ENCODE measurements at regions not wholly inside any gene's neighbourhood (a gene's known extent, or its start where the extent isn't known, plus 50 kb on each side); places are given as distances from the start of the nearest gene placed in this dataset.
"Not testable (repeated sequence)": the region's sequence is repeated elsewhere in the genome, so short reads cannot be mapped to it uniquely, and the experiment has no call there.

DNA sequence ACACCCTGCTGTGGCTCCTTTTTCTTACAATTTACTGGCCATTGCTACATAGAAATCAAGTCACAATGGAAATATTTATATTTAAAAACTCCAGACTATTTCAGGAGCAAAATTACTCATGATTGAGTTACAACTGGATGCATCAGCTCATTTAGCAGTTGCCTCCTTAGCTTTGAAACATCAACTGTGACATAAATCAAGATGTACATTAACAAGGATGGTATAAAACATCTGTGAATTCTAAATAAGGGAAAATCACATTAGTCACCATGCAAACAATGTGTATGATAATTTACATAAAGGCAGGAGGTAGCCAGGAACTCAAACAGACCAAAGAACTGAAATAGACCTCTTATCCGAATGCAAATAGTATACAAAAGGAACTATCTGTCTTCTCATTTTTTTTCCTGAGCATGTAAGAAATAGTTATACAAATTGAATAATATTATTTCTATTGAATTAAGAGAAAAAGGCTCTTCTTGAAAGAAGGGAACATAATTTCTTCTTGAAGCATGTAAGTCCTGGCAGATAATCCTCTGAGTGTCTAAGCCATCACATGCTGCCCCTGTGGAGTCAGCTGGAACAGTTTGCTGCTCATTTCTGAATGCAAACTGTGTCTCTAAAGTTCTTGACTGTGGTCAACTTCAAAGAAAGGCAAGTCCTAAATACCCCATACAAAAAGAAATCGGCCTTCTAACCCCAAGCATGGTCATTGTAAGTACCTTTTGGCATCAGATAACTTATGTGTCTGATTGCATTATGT, 151.2 kb downstream of the NAA11 start:
- H3K27ac ChIP-seq (ENCODE audit: low read length), result no peak overlapping the region

DNA sequence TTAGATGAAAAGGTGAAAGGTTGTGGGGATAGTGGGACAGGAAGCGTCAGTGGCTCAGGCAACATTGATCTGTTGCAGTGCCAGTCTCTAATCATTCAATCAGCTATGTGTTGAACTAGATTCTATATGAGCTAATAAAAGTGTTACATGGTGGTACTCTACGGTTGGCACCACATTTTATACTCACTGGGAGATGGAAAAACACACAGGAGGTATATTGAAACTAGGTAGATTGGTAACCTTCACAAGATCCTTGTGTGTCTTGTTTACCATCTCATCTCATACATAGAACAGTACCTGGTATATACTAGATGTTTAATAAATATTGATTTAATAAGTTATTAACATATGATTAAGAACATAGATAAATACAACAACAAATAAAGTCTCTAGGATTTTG, 152.7 kb downstream of the NAA11 start:
- H3K27me3 ChIP-seq (ENCODE audit: control insufficient read depth, insufficient read depth, low read length), result no peaks in the 10 kb centered on the region
- H3K9me3 ChIP-seq (ENCODE audit: control insufficient read depth, low read depth, low read length), result no peaks in the 10 kb centered on the region
- H3K9ac ChIP-seq (ENCODE audit: low read length), result no peak overlapping the region
- H3K36me3 ChIP-seq (ENCODE audit: control insufficient read depth, low read depth, low read length), result no peaks in the 10 kb centered on the region
- no peaks in the 10 kb centered on the region for H3K4me1 ChIP-seq (ENCODE audit: control insufficient read depth, low read depth, low read length)
- H3K27ac ChIP-seq (ENCODE audit: low read length), result no peak overlapping the region
- no peak overlapping the region for H3K4me3 ChIP-seq (ENCODE audit: low read length)

More for the DNA sequence above, 151.2 kb downstream of the NAA11 start:
- Histone ChIP-seq H3K36me3 (ENCODE audit: control insufficient read depth, low read depth, low read length) (no peaks in the 10 kb centered on the region), H3K9ac (ENCODE audit: low read length) (no peak overlapping the region), H3K4me3 (ENCODE audit: low read length) (no peak overlapping the region), H3K4me1 (ENCODE audit: control insufficient read depth, low read depth, low read length) (no peaks in the 10 kb centered on the region), H3K9me3 (ENCODE audit: control insufficient read depth, low read depth, low read length) (no peaks in the 10 kb centered on the region), H3K27me3 (ENCODE audit: control insufficient read depth, insufficient read depth, low read length) (no peaks in the 10 kb centered on the region)

DNA sequence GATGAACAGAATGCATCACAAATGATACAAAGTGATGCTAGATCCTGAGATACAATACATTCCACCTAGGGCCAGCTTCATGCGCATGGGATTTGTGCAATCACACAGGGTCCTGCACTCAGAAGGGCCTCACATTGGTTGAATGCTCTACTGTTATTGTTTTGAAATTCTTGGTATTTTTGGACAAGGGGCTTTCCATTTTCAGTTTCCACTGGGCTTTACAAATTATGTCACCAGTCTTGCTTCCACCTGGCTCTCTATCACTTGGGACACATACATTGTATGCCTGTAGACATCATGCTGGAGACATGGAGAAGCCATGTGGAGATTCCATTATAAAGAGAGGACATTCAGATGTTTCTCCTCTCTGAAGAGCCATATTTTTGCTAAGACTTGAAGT, 155.8 kb downstream of the NAA11 start:
- H3K9me3 ChIP-seq (ENCODE audit: control insufficient read depth, low read depth, low read length), result no peaks in the 10 kb centered on the region
- no peaks in the 10 kb centered on the region for H3K27me3 ChIP-seq (ENCODE audit: control insufficient read depth, insufficient read depth, low read length)
- H3K9ac ChIP-seq (ENCODE audit: low read length), result no peak overlapping the region
- H3K4me3 ChIP-seq (ENCODE audit: low read length), result no peak overlapping the region
- no peak overlapping the region for H3K27ac ChIP-seq (ENCODE audit: low read length)
- H3K4me1 ChIP-seq (ENCODE audit: control insufficient read depth, low read depth, low read length), result no peaks in the 10 kb centered on the region
- no peaks in the 10 kb centered on the region for H3K36me3 ChIP-seq (ENCODE audit: control insufficient read depth, low read depth, low read length)

DNA sequence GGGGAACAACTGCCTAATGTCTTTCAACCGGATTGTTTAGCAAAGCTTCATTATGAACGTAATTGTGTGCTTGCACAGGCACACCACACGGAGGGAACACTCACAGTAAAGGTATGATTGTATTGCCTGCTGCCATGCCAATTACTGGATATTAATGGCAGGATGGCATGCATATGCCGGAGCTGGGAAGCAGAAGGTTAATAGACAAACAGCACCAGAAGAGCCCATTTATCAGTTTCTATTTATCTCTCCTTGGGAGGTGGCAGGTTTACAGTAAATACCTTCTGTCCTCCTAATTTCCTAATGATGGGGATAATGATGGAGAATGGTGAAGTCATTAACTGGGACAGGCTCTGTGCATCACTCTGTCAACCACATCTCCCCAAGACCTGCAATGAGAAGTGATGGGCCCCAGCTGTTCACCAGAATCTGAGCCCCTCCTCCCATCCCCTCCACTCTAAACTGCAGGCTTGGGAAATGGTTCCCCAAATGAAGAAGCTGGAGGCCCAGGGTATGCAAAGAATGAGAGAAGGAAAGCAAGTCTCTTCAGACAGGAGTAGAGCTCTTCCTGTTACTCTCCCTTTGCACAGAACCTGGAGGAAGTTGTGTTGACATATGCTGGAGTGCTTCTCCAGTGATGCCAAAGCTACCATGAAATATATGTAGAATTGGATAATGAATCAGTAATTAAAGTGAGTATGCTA, 160.8 kb downstream of the NAA11 start:
- Histone ChIP-seq H3K27me3 (ENCODE audit: control insufficient read depth, insufficient read depth, low read length) (no peaks in the 10 kb centered on the region), H3K9me3 (ENCODE audit: control insufficient read depth, low read depth, low read length) (no peaks in the 10 kb centered on the region), H3K9ac (ENCODE audit: low read length) (no peak overlapping the region), H3K4me1 (ENCODE audit: control insufficient read depth, low read depth, low read length) (no peaks in the 10 kb centered on the region), H3K36me3 (ENCODE audit: control insufficient read depth, low read depth, low read length) (no peaks in the 10 kb centered on the region), H3K4me3 (ENCODE audit: low read length) (no peak overlapping the region), H3K27ac (ENCODE audit: low read length) (no peak overlapping the region)

DNA sequence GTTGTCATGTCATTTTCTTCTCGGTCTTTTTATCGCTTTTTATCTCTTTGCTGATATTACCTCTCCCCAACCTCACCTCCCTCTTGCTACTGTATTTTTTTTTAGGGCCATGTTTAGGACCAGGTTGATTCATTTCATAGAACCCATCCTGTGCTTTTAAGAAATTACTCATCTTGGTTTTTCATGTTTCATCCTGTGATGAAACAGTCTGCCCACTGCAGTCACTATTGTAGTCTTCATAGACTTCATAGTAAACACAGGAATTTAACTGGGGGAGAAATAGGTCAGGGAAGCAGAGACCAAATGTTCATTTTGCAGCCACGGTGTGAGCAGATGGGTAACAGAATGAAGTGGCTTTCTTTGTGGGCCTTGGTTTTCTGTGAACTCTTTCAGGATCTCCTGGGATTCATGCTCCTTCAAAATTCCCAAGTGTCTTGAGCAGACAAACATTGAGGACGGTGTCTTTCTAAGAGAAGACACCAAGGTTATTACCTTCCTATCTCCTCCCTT, 161.8 kb downstream of the NAA11 start:
- Histone ChIP-seq H3K36me3 (ENCODE audit: control insufficient read depth, low read depth, low read length) (no peaks in the 10 kb centered on the region), H3K27ac (ENCODE audit: low read length) (no peak overlapping the region), H3K27me3 (ENCODE audit: control insufficient read depth, insufficient read depth, low read length) (no peaks in the 10 kb centered on the region), H3K4me1 (ENCODE audit: control insufficient read depth, low read depth, low read length) (no peaks in the 10 kb centered on the region), H3K4me3 (ENCODE audit: low read length) (no peak overlapping the region), H3K9me3 (ENCODE audit: control insufficient read depth, low read depth, low read length) (no peaks in the 10 kb centered on the region), H3K9ac (ENCODE audit: low read length) (no peak overlapping the region)

DNA sequence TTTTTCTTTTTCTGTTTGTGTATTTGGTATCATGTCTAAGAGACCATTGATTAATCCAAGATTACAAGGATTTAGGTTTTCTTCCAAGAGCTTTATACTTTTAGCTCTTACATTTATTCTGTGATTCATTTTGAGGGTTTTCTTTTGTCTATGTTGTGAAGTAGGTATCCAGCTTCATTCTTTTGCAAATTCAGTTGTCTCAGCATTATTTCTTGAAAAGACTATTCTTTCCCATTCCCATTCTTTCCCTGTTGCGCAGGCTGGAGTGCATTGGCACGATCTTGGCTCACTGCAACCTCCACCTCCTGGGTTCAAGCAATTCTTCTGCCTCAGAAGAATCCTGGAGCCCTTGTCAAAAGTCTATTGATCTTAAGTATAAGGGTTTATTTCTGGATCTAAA, 164.9 kb downstream of the NAA11 start:
- Histone ChIP-seq H3K4me1 (ENCODE audit: control insufficient read depth, low read depth, low read length) (no peaks in the 10 kb centered on the region), H3K27ac (ENCODE audit: low read length) (no peak overlapping the region), H3K27me3 (ENCODE audit: control insufficient read depth, insufficient read depth, low read length) (no peaks in the 10 kb centered on the region), H3K36me3 (ENCODE audit: control insufficient read depth, low read depth, low read length) (no peaks in the 10 kb centered on the region), H3K9me3 (ENCODE audit: control insufficient read depth, low read depth, low read length) (no peaks in the 10 kb centered on the region), H3K4me3 (ENCODE audit: low read length) (no peak overlapping the region), H3K9ac (ENCODE audit: low read length) (no peak overlapping the region)

DNA sequence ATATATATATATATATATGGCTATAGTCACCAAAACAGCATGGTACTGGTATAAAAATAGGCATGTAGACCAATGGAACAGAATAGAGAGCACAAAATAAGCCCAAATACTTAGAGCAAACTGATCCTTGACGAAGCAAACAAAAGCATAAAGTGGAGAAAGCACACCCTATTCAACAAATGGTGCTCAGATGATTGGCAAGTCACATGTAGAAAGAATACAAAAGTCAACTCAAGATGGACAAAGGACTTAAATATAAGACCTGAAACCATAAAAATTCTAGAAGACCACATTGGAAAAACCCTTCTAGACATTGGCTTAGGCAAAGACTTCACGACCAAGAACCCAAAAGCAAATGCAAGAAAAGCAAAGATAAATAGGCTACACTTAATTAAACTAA, 167.2 kb downstream of the NAA11 start:
- H3K27ac ChIP-seq (ENCODE audit: low read length); H3K4me1 ChIP-seq (ENCODE audit: control insufficient read depth, low read depth, low read length); H3K4me3 ChIP-seq (ENCODE audit: low read length); H3K9ac ChIP-seq (ENCODE audit: low read length); H3K27me3 ChIP-seq (ENCODE audit: control insufficient read depth, insufficient read depth, low read length); H3K36me3 ChIP-seq (ENCODE audit: control insufficient read depth, low read depth, low read length); H3K9me3 ChIP-seq (ENCODE audit: control insufficient read depth, low read depth, low read length): not testable (repeated sequence)

DNA sequence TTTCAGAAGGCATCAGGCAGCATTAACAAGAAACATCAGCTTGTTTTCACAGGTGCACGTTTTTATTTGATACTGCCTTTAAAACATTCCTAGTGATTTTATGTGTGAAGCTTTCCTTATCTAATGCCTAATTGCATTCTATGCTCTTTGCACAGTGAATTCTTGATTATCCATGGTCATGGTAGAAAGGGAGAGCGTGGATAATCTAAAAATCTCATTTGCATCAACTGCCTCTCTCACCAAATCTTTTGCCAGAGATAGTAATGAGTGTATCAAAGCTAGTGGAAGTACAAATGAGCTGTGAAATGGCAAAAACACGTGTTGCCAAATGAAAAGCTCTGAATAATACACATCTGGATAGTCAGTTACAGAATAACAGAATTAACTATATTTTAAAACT, 170.5 kb downstream of the NAA11 start:
- Histone ChIP-seq H3K9me3 (ENCODE audit: control insufficient read depth, low read depth, low read length) (no peaks in the 10 kb centered on the region), H3K9ac (ENCODE audit: low read length) (no peak overlapping the region), H3K36me3 (ENCODE audit: control insufficient read depth, low read depth, low read length) (no peaks in the 10 kb centered on the region), H3K4me3 (ENCODE audit: low read length) (no peak overlapping the region), H3K4me1 (ENCODE audit: control insufficient read depth, low read depth, low read length) (no peaks in the 10 kb centered on the region), H3K27ac (ENCODE audit: low read length) (no peak overlapping the region), H3K27me3 (ENCODE audit: control insufficient read depth, insufficient read depth, low read length) (no peaks in the 10 kb centered on the region)

DNA sequence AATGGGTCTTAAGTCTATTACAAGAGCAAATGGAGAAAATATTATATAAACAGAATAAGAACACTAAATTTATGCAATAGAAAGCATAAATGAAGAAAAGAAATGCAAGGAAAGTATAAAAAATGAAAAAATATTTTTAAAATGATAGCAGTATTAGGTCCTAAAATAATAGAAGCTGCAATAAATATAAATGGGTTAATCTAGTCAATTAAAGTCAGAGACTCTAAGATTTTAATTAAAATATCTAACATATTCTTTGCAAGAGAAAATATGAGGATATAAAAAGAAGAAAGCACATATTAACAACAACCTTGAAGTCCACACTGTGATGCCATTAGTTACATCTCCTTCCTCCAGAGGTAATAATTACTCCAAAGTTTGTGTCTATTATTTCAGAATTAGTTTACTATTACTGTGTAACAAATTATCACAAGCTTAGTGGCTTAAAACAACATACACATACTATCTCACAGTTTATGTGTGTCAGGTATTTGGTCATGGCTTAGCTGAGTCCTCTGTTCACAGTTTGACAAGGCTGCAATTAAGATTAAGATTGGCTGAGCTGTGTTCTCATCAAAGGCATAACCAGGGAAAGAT, 174.9 kb downstream of the NAA11 start:
- H3K4me3 ChIP-seq (ENCODE audit: low read length), result no peak overlapping the region
- H3K9me3 ChIP-seq (ENCODE audit: control insufficient read depth, low read depth, low read length), result no peaks in the 10 kb centered on the region
- H3K4me1 ChIP-seq (ENCODE audit: control insufficient read depth, low read depth, low read length), result peaks cover 3% of the 10 kb centered on the region
- no peak overlapping the region for H3K27ac ChIP-seq (ENCODE audit: low read length)
- H3K27me3 ChIP-seq (ENCODE audit: control insufficient read depth, insufficient read depth, low read length), result no peaks in the 10 kb centered on the region
- H3K36me3 ChIP-seq (ENCODE audit: control insufficient read depth, low read depth, low read length), result no peaks in the 10 kb centered on the region
- H3K9ac ChIP-seq (ENCODE audit: low read length), result no peak overlapping the region

DNA sequence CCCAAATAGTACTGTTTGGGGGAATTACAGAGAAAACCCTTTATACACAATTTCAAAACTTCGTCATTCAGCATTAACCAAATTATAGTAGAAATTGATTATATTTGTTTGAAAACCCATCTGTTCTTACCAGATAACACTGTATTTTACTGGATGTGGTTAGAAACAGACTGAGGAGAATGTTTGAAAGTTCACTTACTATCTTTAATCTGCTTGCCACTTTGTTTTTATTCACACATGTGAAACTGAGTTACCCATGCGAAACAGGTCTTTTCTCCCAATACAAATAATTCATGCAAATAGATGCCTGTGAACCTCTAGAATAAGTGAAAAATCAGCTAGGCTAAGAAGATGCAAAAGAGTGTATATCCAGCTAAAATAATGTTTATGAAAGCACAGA, 177.5 kb downstream of the NAA11 start:
- Histone ChIP-seq H3K27ac (ENCODE audit: low read length) (no peak overlapping the region), H3K9me3 (ENCODE audit: control insufficient read depth, low read depth, low read length) (no peaks in the 10 kb centered on the region), H3K9ac (ENCODE audit: low read length) (no peak overlapping the region), H3K36me3 (ENCODE audit: control insufficient read depth, low read depth, low read length) (no peaks in the 10 kb centered on the region), H3K27me3 (ENCODE audit: control insufficient read depth, insufficient read depth, low read length) (no peaks in the 10 kb centered on the region), H3K4me1 (ENCODE audit: control insufficient read depth, low read depth, low read length) (peaks cover 3% of the 10 kb centered on the region), H3K4me3 (ENCODE audit: low read length) (no peak overlapping the region)

DNA sequence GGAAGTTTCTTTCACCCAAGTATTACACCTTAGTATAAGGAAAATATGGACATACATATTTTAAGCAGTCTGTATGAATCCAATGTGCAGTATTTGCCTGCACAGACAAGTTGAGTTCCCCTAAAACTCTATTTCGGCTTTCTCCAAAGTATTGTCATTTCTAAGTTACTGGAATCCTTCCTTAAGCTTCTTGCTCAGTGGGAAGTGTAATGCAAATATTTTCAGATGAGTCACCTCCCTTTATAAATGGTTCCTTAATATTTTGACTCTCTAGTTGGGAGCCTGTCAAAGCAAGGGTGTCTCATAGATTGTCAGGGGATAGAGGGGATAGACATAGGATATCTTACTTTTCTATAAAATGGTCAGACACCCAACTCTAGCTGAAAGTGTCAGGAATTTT, 178.6 kb downstream of the NAA11 start:
- Histone ChIP-seq H3K27ac (ENCODE audit: low read length) (no peak overlapping the region), H3K9ac (ENCODE audit: low read length) (no peak overlapping the region), H3K36me3 (ENCODE audit: control insufficient read depth, low read depth, low read length) (no peaks in the 10 kb centered on the region), H3K4me3 (ENCODE audit: low read length) (no peak overlapping the region), H3K9me3 (ENCODE audit: control insufficient read depth, low read depth, low read length) (no peaks in the 10 kb centered on the region), H3K27me3 (ENCODE audit: control insufficient read depth, insufficient read depth, low read length) (no peaks in the 10 kb centered on the region), H3K4me1 (ENCODE audit: control insufficient read depth, low read depth, low read length) (peaks cover 3% of the 10 kb centered on the region)

All from iPS-18a (cell line).